Esophagus muscularis mucosa (tissue), 4 donors: ENCODE measurements at regions not wholly inside any gene's neighbourhood (a gene's known extent, or its start where the extent isn't known, plus 50 kb on each side); places are given as distances from the start of the nearest gene placed in this dataset.

Source experiments
- DNase-seq: peaks from one replicate; pipeline ENCODE4 v3.0.0-alpha.2; 2017; ENCODE audit errors: extremely low spot score
- H3K27ac ChIP-seq, 4 donors: fragments of 200-600 bp; sonication (generic); replicated peaks in 1 of 4; 1 replicate in 3 of 4; 2 replicates in 1 of 4; pipeline ENCODE4 v1.5.1; 2016 to 2019; ENCODE audit warnings: mild to moderate bottlenecking in 1 of 4
- H3K27me3 ChIP-seq, 4 donors: fragments of 200-600 bp; sonication (generic); one replicate each; pipeline versions ENCODE4 v1.5.1 to v1.6.0; 2016 to 2019
- H3K36me3 ChIP-seq, 4 donors: fragments of 200-600 bp; sonication (generic); one replicate each; pipeline ENCODE4 v1.5.1; 2016 to 2019
- H3K4me1 ChIP-seq, 4 donors: fragments of 200-600 bp; sonication (generic); one replicate each; pipeline ENCODE4 v1.5.1; 2016 to 2019
- H3K4me3 ChIP-seq, 4 donors: fragments of 200-600 bp; sonication (generic); 1 replicate in 2 of 4; 2 replicates in 2 of 4; pipeline ENCODE4 v1.5.1; 2016 to 2019; ENCODE audit warnings: mild to moderate bottlenecking in 4 of 4, moderate library complexity in 1 of 4
- H3K9me3 ChIP-seq, 4 donors: fragments of 200-600 bp; sonication (generic); 1 replicate in 3 of 4; 2 replicates in 1 of 4; pipeline ENCODE4 v1.5.1; 2016 to 2019
- EP300 ChIP-seq: sonication (generic); formaldehyde crosslinking; IDR thresholded peaks from one replicate; pipeline ENCODE4 v1.6.1; 2017; ENCODE audit warnings: antibody characterized with exemption
- POLR2A ChIP-seq: fragments of 450-650 bp; IDR thresholded peaks from one replicate; pipeline ENCODE4 v1.6.1; 2017; ENCODE audit warnings: antibody characterized with exemption, moderate library complexity, mild to moderate bottlenecking, low read depth
- POLR2AphosphoS5 ChIP-seq, 2 donors: sonication (generic); formaldehyde crosslinking; IDR thresholded peaks; one replicate each; pipeline ENCODE4 v1.6.1; 2017; ENCODE audit warnings: antibody characterized with exemption in 2 of 2
- WGBS: methylation state at CpG from one replicate; pipeline ENCODE4 v1.1.5; 2018; 5-methylcytosine and 5-hydroxymethylcytosine counted together
- intact Hi-C: fragments of 100-400 bp; cut with DNase I; formaldehyde crosslinking; loops from one replicate; pipeline ENCODE4 v1.15.1; 2023
- TF ChIP-seq, protein P1 (sequence below), 3 experiments: fragments of 200-600 bp in 2 of 3; fragments of 450-650 bp in 1 of 3; sonication (generic) in 2 of 3; IDR thresholded peaks; one replicate each; pipeline ENCODE4 v1.5.1; 2017 to 2019; ENCODE audit warnings: antibody characterized with exemption in 3 of 3, mild to moderate bottlenecking in 2 of 3, moderate library complexity in 1 of 3

DNA sequence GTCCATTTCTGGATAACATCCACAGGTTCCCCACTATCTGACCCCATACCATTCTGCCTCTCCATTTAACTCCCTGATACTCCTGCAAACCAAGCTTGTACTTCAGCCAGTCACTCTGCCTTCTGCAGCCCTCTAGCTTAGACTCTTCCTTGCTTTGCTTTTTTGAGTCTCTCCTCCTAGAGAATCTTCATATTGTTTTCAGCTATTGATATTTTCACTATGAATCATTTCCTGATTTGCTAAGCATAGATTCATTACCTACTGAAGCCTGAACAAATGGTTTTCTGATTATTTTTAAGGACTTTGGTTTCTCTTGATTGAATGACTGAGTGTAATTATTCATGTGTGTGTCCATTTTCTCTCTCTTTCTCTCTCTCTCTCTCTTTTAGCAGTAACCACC, 2102.3 kb upstream of the CELF4 start:
- Histone ChIP-seq H3K36me3 (no peaks in the 10 kb centered on the region), H3K4me1 (no peaks in the 10 kb centered on the region), H3K9me3 (no peaks in the 10 kb centered on the region), H3K4me3 (no peak overlapping the region), H3K27me3 (no peaks in the 10 kb centered on the region), H3K27ac (no peak overlapping the region)
- intact Hi-C loops = no loop called here
- no peak for DNase-seq
- TF ChIP-seq POLR2AphosphoS5 (IDR thresholded peaks at IDR 0.05) (no peak), POLR2A (no peak), EP300 (no peak)
- TF ChIP-seq, protein P1, sequence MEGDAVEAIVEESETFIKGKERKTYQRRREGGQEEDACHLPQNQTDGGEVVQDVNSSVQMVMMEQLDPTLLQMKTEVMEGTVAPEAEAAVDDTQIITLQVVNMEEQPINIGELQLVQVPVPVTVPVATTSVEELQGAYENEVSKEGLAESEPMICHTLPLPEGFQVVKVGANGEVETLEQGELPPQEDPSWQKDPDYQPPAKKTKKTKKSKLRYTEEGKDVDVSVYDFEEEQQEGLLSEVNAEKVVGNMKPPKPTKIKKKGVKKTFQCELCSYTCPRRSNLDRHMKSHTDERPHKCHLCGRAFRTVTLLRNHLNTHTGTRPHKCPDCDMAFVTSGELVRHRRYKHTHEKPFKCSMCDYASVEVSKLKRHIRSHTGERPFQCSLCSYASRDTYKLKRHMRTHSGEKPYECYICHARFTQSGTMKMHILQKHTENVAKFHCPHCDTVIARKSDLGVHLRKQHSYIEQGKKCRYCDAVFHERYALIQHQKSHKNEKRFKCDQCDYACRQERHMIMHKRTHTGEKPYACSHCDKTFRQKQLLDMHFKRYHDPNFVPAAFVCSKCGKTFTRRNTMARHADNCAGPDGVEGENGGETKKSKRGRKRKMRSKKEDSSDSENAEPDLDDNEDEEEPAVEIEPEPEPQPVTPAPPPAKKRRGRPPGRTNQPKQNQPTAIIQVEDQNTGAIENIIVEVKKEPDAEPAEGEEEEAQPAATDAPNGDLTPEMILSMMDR (IDR thresholded peaks at IDR 0.05) = no peak

GRCh38 chr18:39666541-39666940, 2100.9 kb upstream of the CELF4 start:
- Histone ChIP-seq H3K36me3 (no peaks in the 10 kb centered on the region), H3K27ac (no peak overlapping the region), H3K4me1 (no peaks in the 10 kb centered on the region), H3K4me3 (no peak overlapping the region), H3K9me3 (no peaks in the 10 kb centered on the region), H3K27me3 (no peaks in the 10 kb centered on the region)
- intact Hi-C loops = no loop called here
- no peak for TF ChIP-seq EP300
- no peak for TF ChIP-seq POLR2A
- no peak for TF ChIP-seq POLR2AphosphoS5 (IDR thresholded peaks at IDR 0.05)
- TF ChIP-seq, protein P1 (IDR thresholded peaks at IDR 0.05) = no peak
- 74% methylated on average over 2 of the region's 2 CpGs for WGBS
- no peak for DNase-seq

GRCh38 chr18:39661856-39662366, 2096.3 kb upstream of the CELF4 start:
- no peak overlapping the region for H3K4me3 ChIP-seq
- TF ChIP-seq, protein P1 (IDR thresholded peaks at IDR 0.05) = no peak
- TF ChIP-seq POLR2A (no peak), POLR2AphosphoS5 (IDR thresholded peaks at IDR 0.05) (no peak), EP300 (no peak)
- no peak for DNase-seq
- no peaks in the 10 kb centered on the region for H3K9me3 ChIP-seq
- no peaks in the 10 kb centered on the region for H3K36me3 ChIP-seq
- intact Hi-C loops = no loop called here
- no peak overlapping the region for H3K27ac ChIP-seq
- H3K4me1 ChIP-seq = no peaks in the 10 kb centered on the region
- H3K27me3 ChIP-seq = no peaks in the 10 kb centered on the region
- 84% methylated on average over 2 of the region's 2 CpGs for WGBS

GRCh38 chr18:39660141-39660540, 2094.5 kb upstream of the CELF4 start:
- H3K4me3 ChIP-seq = no peak overlapping the region
- no peaks in the 10 kb centered on the region for H3K9me3 ChIP-seq
- no peaks in the 10 kb centered on the region for H3K27me3 ChIP-seq
- H3K4me1 ChIP-seq = no peaks in the 10 kb centered on the region
- intact Hi-C loops = no loop called here
- 87% methylated on average over 2 of the region's 2 CpGs for WGBS
- no peak for DNase-seq
- no peak overlapping the region for H3K27ac ChIP-seq
- no peaks in the 10 kb centered on the region for H3K36me3 ChIP-seq
- TF ChIP-seq, protein P1 (IDR thresholded peaks at IDR 0.05) = no peak
- TF ChIP-seq POLR2AphosphoS5 (IDR thresholded peaks at IDR 0.05) (no peak), POLR2A (no peak), EP300 (no peak)

DNA sequence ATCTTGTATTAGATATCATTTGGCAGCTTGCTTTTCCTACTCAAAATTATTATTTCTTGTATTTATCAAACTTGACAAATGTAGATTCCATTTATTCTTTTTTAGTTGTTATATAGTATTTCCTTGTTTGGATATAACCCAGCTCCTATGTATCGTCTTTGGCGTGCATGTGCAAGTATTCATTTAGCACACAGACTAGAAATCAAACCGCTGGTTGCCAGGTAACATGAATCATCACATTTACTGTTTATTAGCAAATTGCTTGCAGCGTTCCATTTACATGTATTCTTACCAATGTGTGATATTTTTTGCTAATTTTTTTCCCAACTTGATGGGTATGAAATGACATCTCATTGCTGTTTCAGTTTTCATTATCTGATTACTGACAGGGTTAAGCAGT, 2089.7 kb upstream of the CELF4 start:
- Histone ChIP-seq H3K4me1 (no peaks in the 10 kb centered on the region), H3K9me3 (no peaks in the 10 kb centered on the region), H3K27me3 (no peaks in the 10 kb centered on the region), H3K36me3 (no peaks in the 10 kb centered on the region), H3K4me3 (no peak overlapping the region), H3K27ac (no peak overlapping the region)
- intact Hi-C loops = no loop called here
- WGBS = 94% methylated on average over 4 of the region's 4 CpGs
- TF ChIP-seq EP300 (no peak), POLR2A (no peak), POLR2AphosphoS5 (IDR thresholded peaks at IDR 0.05) (no peak)
- TF ChIP-seq, protein P1 (IDR thresholded peaks at IDR 0.05) = no peak
- DNase-seq = no peak
